HT1080 (cell line): ENCODE measurements at regions not wholly inside any gene's neighbourhood (a gene's known extent, or its start where the extent isn't known, plus 50 kb on each side); places are given as distances from the start of the nearest gene placed in this dataset.

Experiments used
- DNase-seq: peaks from one replicate; pipeline ENCODE4 v3.0.0-alpha.2; 2015; ENCODE audit warnings: low read depth

- DNase-seq, result no peak
Observed at GRCh38 chr20:4304601-4305000, 55.5 kb upstream of the ADRA1D start.

- no peak for DNase-seq
Observed at GRCh38 chr20:4303136-4303535, 54.0 kb upstream of the ADRA1D start.

DNA sequence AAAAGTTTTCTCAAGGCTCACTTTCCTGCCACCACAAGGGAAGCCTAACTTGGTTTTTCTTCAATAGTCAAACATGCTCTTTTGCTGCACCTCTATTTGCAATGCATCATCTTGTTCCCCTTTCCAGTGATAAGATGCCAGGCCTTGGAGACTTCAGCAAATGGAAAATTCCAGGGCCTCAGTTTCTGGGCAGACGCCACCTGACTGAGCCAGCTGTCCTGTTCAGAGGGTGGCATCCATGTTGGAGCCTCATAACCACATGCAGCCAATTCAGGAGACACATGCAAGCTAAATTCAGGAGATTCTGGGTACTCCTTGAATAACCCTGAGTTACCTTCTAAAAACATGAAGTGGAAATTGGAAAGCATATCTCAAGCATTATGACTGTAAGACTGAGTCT is 51.8 kb upstream of the ADRA1D start:
- no peak for DNase-seq

GRCh38 chr20:4300401-4300800 is 51.3 kb upstream of the ADRA1D start:
- no peak for DNase-seq

- no peak for DNase-seq
Observed at GRCh38 chr20:4299773-4300172, 50.7 kb upstream of the ADRA1D start.

DNA sequence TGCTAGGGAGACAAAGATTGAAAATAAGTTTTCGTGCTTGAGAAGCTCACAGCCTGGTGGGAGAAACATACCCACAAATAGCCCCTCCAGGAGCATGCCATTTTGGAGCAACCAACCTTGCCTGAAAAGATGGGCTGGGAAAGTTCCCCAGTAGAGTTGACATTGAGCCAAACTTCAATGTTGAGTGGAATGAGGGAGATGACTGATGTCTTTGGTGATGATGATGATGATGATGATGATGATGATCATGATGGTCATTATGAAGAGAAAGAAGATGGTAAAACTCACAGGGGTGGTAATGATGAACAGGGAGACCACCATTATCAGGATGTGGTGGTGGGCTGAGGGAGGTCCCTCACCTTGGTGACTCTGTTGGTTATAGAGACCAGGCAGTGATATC is 50.1 kb upstream of the ADRA1D start:
- no peak for DNase-seq
